Mammary epithelial cell (primary cell): ENCODE measurements at regions not wholly inside any gene's neighbourhood (a gene's known extent, or its start where the extent isn't known, plus 50 kb on each side); places are given as distances from the start of the nearest gene placed in this dataset.

Experiments used
- CTCF ChIP-seq, 2 donors: IDR thresholded peaks in 1 of 2; conservative IDR thresholded peaks in 1 of 2; 2 replicates each; pipeline ENCODE4 v1.5.1; 2011 to 2012; ENCODE audit warnings: inconsistent platforms in 2 of 2, low read length in 2 of 2, mild to moderate bottlenecking in 2 of 2, control low read depth in 1 of 2, low read depth in 1 of 2; ENCODE audit not compliant: insufficient read depth in 1 of 2; ENCODE audit errors: extremely low read depth in 1 of 2
- EZH2 ChIP-seq: IDR thresholded peaks from 2 replicates; pipeline ENCODE4 v1.6.1; 2012; ENCODE audit warnings: low read length, inconsistent platforms, borderline replicate concordance

DNA sequence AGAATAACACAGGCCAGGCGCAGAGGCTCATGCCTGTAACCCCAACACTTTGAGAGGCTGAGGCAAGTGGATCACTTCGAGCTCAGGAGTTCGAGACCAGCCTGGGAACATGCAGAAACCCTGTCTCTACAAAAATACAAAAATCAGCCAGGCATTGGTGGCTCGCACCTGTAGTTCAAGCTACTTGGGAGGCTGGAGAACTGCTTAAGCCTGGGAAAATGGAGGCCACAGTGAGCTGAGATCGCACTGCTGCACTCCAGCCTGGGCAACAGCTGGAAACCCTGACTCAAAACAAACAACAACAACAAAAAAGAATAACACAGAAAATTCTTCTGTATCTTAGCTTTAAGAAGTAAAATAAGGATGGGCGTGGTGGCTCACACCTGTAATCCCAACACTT is 440.3 kb downstream of the LRATD1 start:
- TF ChIP-seq CTCF (conservative IDR thresholded peaks at IDR 0.05 in 1 of 2, IDR thresholded peaks at IDR 0.05 in 1 of 2; ENCODE audit: extremely low read depth in 1 of 2, insufficient read depth in 1 of 2, low read depth in 1 of 2, low read length in 2 of 2) (no peak), EZH2 (no peak)
